H1 (cell line): ENCODE measurements at regions not wholly inside any gene's neighbourhood (a gene's known extent, or its start where the extent isn't known, plus 50 kb on each side); places are given as distances from the start of the nearest gene placed in this dataset.

Source experiments
- CEBPB ChIP-seq: IDR thresholded peaks from 2 replicates; pipeline ENCODE4 v1.6.1; 2012; ENCODE audit warnings: low read depth, low read length
- TF ChIP-seq, protein P1 (sequence below): IDR thresholded peaks from 2 replicates; pipeline ENCODE4 v1.6.1; 2012; ENCODE audit warnings: low read length, inconsistent platforms

GRCh38 chr1:199149591-199149990, 510.8 kb downstream of the PTPRC start (continued):
- TF ChIP-seq, protein P1, sequence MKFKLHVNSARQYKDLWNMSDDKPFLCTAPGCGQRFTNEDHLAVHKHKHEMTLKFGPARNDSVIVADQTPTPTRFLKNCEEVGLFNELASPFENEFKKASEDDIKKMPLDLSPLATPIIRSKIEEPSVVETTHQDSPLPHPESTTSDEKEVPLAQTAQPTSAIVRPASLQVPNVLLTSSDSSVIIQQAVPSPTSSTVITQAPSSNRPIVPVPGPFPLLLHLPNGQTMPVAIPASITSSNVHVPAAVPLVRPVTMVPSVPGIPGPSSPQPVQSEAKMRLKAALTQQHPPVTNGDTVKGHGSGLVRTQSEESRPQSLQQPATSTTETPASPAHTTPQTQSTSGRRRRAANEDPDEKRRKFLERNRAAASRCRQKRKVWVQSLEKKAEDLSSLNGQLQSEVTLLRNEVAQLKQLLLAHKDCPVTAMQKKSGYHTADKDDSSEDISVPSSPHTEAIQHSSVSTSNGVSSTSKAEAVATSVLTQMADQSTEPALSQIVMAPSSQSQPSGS = no peak
- TF ChIP-seq CEBPB = no peak
